Activated T-helper 2 cell treated with anti-CD3 and anti-CD28 coated beads, Interferon-gamma antibody, Interleukin-2, Interleukin-4, amounts not matched to agents 10 μg/mL and 5 μg/mL and 100 μg/mL, durations not matched to agents 14 hours and 24 hours and 36 hours (primary cell): ENCODE measurements at regions not wholly inside any gene's neighbourhood (a gene's known extent, or its start where the extent isn't known, plus 50 kb on each side); places are given as distances from the start of the nearest gene placed in this dataset.

ENCODE experiments used
- DNase-seq: peaks from one replicate; pipeline ENCODE4 v3.0.0; 2021; ENCODE audit warnings: low spot score
- H3K27ac Mint-ChIP-seq: one replicate; pipeline ENCODE4 v1.8.0; 2021; ENCODE audit warnings: mixed read lengths
- H3K27me3 Mint-ChIP-seq: one replicate; pipeline ENCODE4 v1.8.0; 2021; ENCODE audit warnings: low read depth, mixed read lengths
- H3K36me3 Mint-ChIP-seq: one replicate; pipeline ENCODE4 v1.8.0; 2021; ENCODE audit warnings: low read depth, mixed read lengths
- H3K4me1 Mint-ChIP-seq: one replicate; pipeline ENCODE4 v1.8.0; 2021; ENCODE audit warnings: low read depth, mixed read lengths
- H3K4me3 Mint-ChIP-seq: one replicate; pipeline ENCODE4 v1.8.0; 2021; ENCODE audit warnings: low read depth, mild to moderate bottlenecking, moderate library complexity, mixed read lengths
- H3K9me3 Mint-ChIP-seq: one replicate; pipeline ENCODE4 v1.8.0; 2021; ENCODE audit warnings: mixed read lengths
- intact Hi-C: fragments of 100-400 bp; cut with micrococcal nuclease; formaldehyde crosslinking; loops from one replicate; pipeline ENCODE4 v1.15.1; 2023

GRCh38 chr7:41592794-41593193 lies 110.1 kb downstream of the INHBA start:
- H3K36me3 Mint-ChIP-seq, result no peaks in the 10 kb centered on the region
- H3K27ac Mint-ChIP-seq, result no peak overlapping the region
- no peaks in the 10 kb centered on the region for H3K4me1 Mint-ChIP-seq
- DNase-seq, result no peak
- H3K4me3 Mint-ChIP-seq, result no peak overlapping the region
- peaks cover 19% of the 10 kb centered on the region for H3K9me3 Mint-ChIP-seq
- intact Hi-C loops, result no loop called here
- no peaks in the 10 kb centered on the region for H3K27me3 Mint-ChIP-seq

- Mint-ChIP-seq H3K9me3 (peaks cover 17% of the 10 kb centered on the region), H3K4me3 (no peak overlapping the region), H3K27ac (no peak overlapping the region), H3K4me1 (no peaks in the 10 kb centered on the region), H3K36me3 (no peaks in the 10 kb centered on the region), H3K27me3 (no peaks in the 10 kb centered on the region)
- no peak for DNase-seq
- intact Hi-C loops, result no loop called here
Observed at GRCh38 chr7:41592236-41592635, 110.7 kb downstream of the INHBA start.

GRCh38 chr7:41590986-41591385 lies 111.9 kb downstream of the INHBA start:
- H3K36me3 Mint-ChIP-seq, result no peaks in the 10 kb centered on the region
- no peak overlapping the region for H3K4me3 Mint-ChIP-seq
- H3K27me3 Mint-ChIP-seq, result no peaks in the 10 kb centered on the region
- intact Hi-C loops, result no loop called here
- H3K27ac Mint-ChIP-seq, result no peak overlapping the region
- H3K4me1 Mint-ChIP-seq, result no peaks in the 10 kb centered on the region
- DNase-seq, result no peak
- peaks cover 7% of the 10 kb centered on the region for H3K9me3 Mint-ChIP-seq

- H3K9me3 Mint-ChIP-seq, result peaks cover 3% of the 10 kb centered on the region
- DNase-seq, result no peak
- no peaks in the 10 kb centered on the region for H3K27me3 Mint-ChIP-seq
- intact Hi-C loops, result no loop called here
- H3K27ac Mint-ChIP-seq, result no peak overlapping the region
- H3K4me1 Mint-ChIP-seq, result no peaks in the 10 kb centered on the region
- H3K36me3 Mint-ChIP-seq, result no peaks in the 10 kb centered on the region
- H3K4me3 Mint-ChIP-seq, result no peak overlapping the region
Observed at GRCh38 chr7:41588341-41588740, 114.5 kb downstream of the INHBA start.

GRCh38 chr7:41586931-41587640 lies 115.8 kb downstream of the INHBA start:
- H3K36me3 Mint-ChIP-seq, result no peaks in the 10 kb centered on the region
- no peak overlapping the region for H3K27ac Mint-ChIP-seq
- H3K4me3 Mint-ChIP-seq, result no peak overlapping the region
- intact Hi-C loops, result no loop called here
- H3K27me3 Mint-ChIP-seq, result no peaks in the 10 kb centered on the region
- H3K4me1 Mint-ChIP-seq, result no peaks in the 10 kb centered on the region
- H3K9me3 Mint-ChIP-seq, result peaks cover 5% of the 10 kb centered on the region
- no peak for DNase-seq

- no peak overlapping the region for H3K4me3 Mint-ChIP-seq
- DNase-seq, result no peak
- no peaks in the 10 kb centered on the region for H3K36me3 Mint-ChIP-seq
- intact Hi-C loops, result no loop called here
- H3K27ac Mint-ChIP-seq, result no peak overlapping the region
- no peaks in the 10 kb centered on the region for H3K4me1 Mint-ChIP-seq
- H3K9me3 Mint-ChIP-seq, result peaks cover 4% of the 10 kb centered on the region
- no peaks in the 10 kb centered on the region for H3K27me3 Mint-ChIP-seq
Observed at GRCh38 chr7:41584746-41585145, 118.1 kb downstream of the INHBA start.

GRCh38 chr7:41582116-41582515 lies 120.8 kb downstream of the INHBA start:
- Mint-ChIP-seq H3K27ac (no peak overlapping the region), H3K4me1 (no peaks in the 10 kb centered on the region), H3K27me3 (no peaks in the 10 kb centered on the region), H3K4me3 (no peak overlapping the region), H3K36me3 (no peaks in the 10 kb centered on the region), H3K9me3 (peaks cover 4% of the 10 kb centered on the region)
- intact Hi-C loops, result no loop called here
- no peak for DNase-seq

GRCh38 chr7:41581041-41581440 lies 121.8 kb downstream of the INHBA start:
- no peak overlapping the region for H3K27ac Mint-ChIP-seq
- H3K4me1 Mint-ChIP-seq, result no peaks in the 10 kb centered on the region
- H3K27me3 Mint-ChIP-seq, result no peaks in the 10 kb centered on the region
- no peak for DNase-seq
- peaks cover 4% of the 10 kb centered on the region for H3K9me3 Mint-ChIP-seq
- no peak overlapping the region for H3K4me3 Mint-ChIP-seq
- intact Hi-C loops, result no loop called here
- no peaks in the 10 kb centered on the region for H3K36me3 Mint-ChIP-seq

GRCh38 chr7:41579961-41580935 lies 122.6 kb downstream of the INHBA start:
- Mint-ChIP-seq H3K9me3 (peaks cover 4% of the 10 kb centered on the region), H3K4me3 (no peak overlapping the region), H3K36me3 (no peaks in the 10 kb centered on the region), H3K27ac (no peak overlapping the region), H3K27me3 (no peaks in the 10 kb centered on the region), H3K4me1 (no peaks in the 10 kb centered on the region)
- intact Hi-C loops, result no loop called here
- DNase-seq, result no peak

- no peaks in the 10 kb centered on the region for H3K4me1 Mint-ChIP-seq
- no peak overlapping the region for H3K4me3 Mint-ChIP-seq
- no peaks in the 10 kb centered on the region for H3K27me3 Mint-ChIP-seq
- H3K27ac Mint-ChIP-seq, result no peak overlapping the region
- H3K36me3 Mint-ChIP-seq, result no peaks in the 10 kb centered on the region
- intact Hi-C loops, result no loop called here
- H3K9me3 Mint-ChIP-seq, result peaks cover 4% of the 10 kb centered on the region
- DNase-seq, result no peak
Observed at GRCh38 chr7:41578700-41579099, 124.2 kb downstream of the INHBA start.

GRCh38 chr7:41576166-41576565 lies 126.7 kb downstream of the INHBA start:
- H3K27me3 Mint-ChIP-seq, result no peaks in the 10 kb centered on the region
- no peak overlapping the region for H3K4me3 Mint-ChIP-seq
- H3K9me3 Mint-ChIP-seq, result no peaks in the 10 kb centered on the region
- H3K36me3 Mint-ChIP-seq, result no peaks in the 10 kb centered on the region
- DNase-seq, result no peak
- no peak overlapping the region for H3K27ac Mint-ChIP-seq
- intact Hi-C loops, result no loop called here
- no peaks in the 10 kb centered on the region for H3K4me1 Mint-ChIP-seq

- no peak overlapping the region for H3K4me3 Mint-ChIP-seq
- intact Hi-C loops, result no loop called here
- no peaks in the 10 kb centered on the region for H3K9me3 Mint-ChIP-seq
Observed at GRCh38 chr7:41574377-41574776, 128.5 kb downstream of the INHBA start.

GRCh38 chr7:41573862-41574261 lies 129.0 kb downstream of the INHBA start:
- no peak overlapping the region for H3K4me3 Mint-ChIP-seq

More at GRCh38 chr7:41574377-41574776, 128.5 kb downstream of the INHBA start:
- Mint-ChIP-seq H3K36me3 (no peaks in the 10 kb centered on the region), H3K27me3 (no peaks in the 10 kb centered on the region), H3K27ac (no peak overlapping the region), H3K4me1 (no peaks in the 10 kb centered on the region)
- no peak for DNase-seq

More at GRCh38 chr7:41573862-41574261, 129.0 kb downstream of the INHBA start:
- intact Hi-C loops, result no loop called here
- DNase-seq, result no peak
- no peak overlapping the region for H3K27ac Mint-ChIP-seq
- H3K4me1 Mint-ChIP-seq, result no peaks in the 10 kb centered on the region
- no peaks in the 10 kb centered on the region for H3K27me3 Mint-ChIP-seq
- no peaks in the 10 kb centered on the region for H3K36me3 Mint-ChIP-seq
- H3K9me3 Mint-ChIP-seq, result no peaks in the 10 kb centered on the region
